Activated CD4-positive, alpha-beta T cell treated with anti-CD3 and anti-CD28 coated beads for 24 hours (primary cell): ENCODE measurements at regions not wholly inside any gene's neighbourhood (a gene's known extent, or its start where the extent isn't known, plus 50 kb on each side); places are given as distances from the start of the nearest gene placed in this dataset.
"Not testable (repeated sequence)": the region's sequence is repeated elsewhere in the genome, so short reads cannot be mapped to it uniquely, and the experiment has no call there.

Source experiments
- DNase-seq, 2 donors: peaks; one replicate each; pipeline ENCODE4 v3.0.0-alpha.2; 2020; ENCODE audit warnings: low read depth in 2 of 2

GRCh38 chr9:32092031-32092430, 292.4 kb upstream of the ACO1 start:
- no peak for DNase-seq

- no peak for DNase-seq
Observed at GRCh38 chr9:32117291-32117690, 267.2 kb upstream of the ACO1 start.

GRCh38 chr9:32128546-32128945, 255.9 kb upstream of the ACO1 start:
- DNase-seq = no peak

- DNase-seq = not testable (repeated sequence)
Observed at GRCh38 chr9:32130709-32131108, 253.7 kb upstream of the ACO1 start.

- no peak for DNase-seq
Observed at GRCh38 chr9:32136700-32137339, 247.6 kb upstream of the ACO1 start.

- no peak for DNase-seq
Observed at GRCh38 chr9:32142074-32142473, 242.4 kb upstream of the ACO1 start.

GRCh38 chr9:32148553-32148952, 235.9 kb upstream of the ACO1 start:
- DNase-seq = not testable (repeated sequence)

- no peak for DNase-seq
Observed at GRCh38 chr9:32161209-32161608, 223.2 kb upstream of the ACO1 start.

GRCh38 chr9:32161720-32162119, 222.7 kb upstream of the ACO1 start:
- no peak for DNase-seq

- not testable (repeated sequence) for DNase-seq
Observed at GRCh38 chr9:32166316-32166715, 218.1 kb upstream of the ACO1 start.

GRCh38 chr9:32171339-32171738, 213.1 kb upstream of the ACO1 start:
- DNase-seq = no peak

- no peak for DNase-seq
Observed at GRCh38 chr9:32172256-32172655, 212.2 kb upstream of the ACO1 start.

GRCh38 chr9:32177396-32177795, 207.0 kb upstream of the ACO1 start:
- DNase-seq = no peak

- no peak for DNase-seq
Observed at GRCh38 chr9:32180597-32180996, 203.8 kb upstream of the ACO1 start.

GRCh38 chr9:32200241-32200640, 184.2 kb upstream of the ACO1 start:
- no peak for DNase-seq

GRCh38 chr9:32200896-32201295, 183.5 kb upstream of the ACO1 start:
- DNase-seq = no peak

GRCh38 chr9:32209164-32209563, 175.3 kb upstream of the ACO1 start:
- DNase-seq = not testable (repeated sequence)

GRCh38 chr9:32218100-32218767, 166.2 kb upstream of the ACO1 start:
- no peak for DNase-seq

GRCh38 chr9:32220750-32221149, 163.7 kb upstream of the ACO1 start:
- DNase-seq = no peak

- no peak for DNase-seq
Observed at GRCh38 chr9:32234451-32234850, 150.0 kb upstream of the ACO1 start.

- DNase-seq = no peak
Observed at GRCh38 chr9:32247168-32247567, 137.3 kb upstream of the ACO1 start.

- DNase-seq = no peak
Observed at GRCh38 chr9:32248189-32248712, 136.2 kb upstream of the ACO1 start.

- peak; percentile 2 to 12 for DNase-seq
Observed at GRCh38 chr9:32251539-32251938, 132.9 kb upstream of the ACO1 start.
